OCI-M1 (cell line): ENCODE measurements at regions not wholly inside any gene's neighbourhood (a gene's known extent, or its start where the extent isn't known, plus 50 kb on each side); places are given as distances from the start of the nearest gene placed in this dataset.
"Not testable (repeated sequence)": the region's sequence is repeated elsewhere in the genome, so short reads cannot be mapped to it uniquely, and the experiment has no call there.

Experiments
- DNase-seq: peaks from one replicate; lab custom pipeline; 2025; lab: John Stamatoyannopoulos, UW

DNA sequence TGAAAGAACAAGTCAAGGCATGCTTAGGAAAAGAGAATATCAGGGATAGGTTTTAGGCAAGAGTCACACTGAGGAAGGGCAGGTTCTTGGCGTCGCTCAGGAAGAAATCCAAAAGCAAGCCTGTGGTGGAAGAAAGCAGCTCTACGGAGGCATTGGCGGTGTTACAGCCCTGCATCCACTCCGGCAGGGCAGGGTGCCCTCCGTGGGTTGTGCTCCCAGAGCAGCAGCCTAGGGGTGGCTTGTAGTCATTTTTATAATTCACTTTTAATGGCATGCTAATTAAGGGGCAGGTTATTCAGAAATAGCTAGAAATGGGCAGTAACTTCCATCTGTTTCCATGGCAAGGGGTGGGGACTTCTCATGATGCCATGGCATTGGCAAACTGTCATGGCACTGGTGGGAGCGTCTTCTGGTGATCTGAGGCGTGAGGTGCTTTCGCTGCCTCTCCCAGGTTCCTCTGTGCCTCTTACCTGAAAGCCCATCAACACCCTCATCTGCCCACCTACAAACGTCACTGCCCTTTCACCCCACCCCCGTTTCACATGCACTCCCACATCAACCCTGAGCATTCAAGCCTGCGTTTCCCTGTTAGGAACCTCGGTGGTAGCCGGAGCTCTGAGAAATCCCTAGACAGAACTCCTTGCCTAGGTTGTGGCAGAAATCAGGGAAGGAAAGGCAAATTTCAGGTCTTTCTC, 1763.8 kb upstream of the TPTE start:
- not testable (repeated sequence) for DNase-seq

DNA sequence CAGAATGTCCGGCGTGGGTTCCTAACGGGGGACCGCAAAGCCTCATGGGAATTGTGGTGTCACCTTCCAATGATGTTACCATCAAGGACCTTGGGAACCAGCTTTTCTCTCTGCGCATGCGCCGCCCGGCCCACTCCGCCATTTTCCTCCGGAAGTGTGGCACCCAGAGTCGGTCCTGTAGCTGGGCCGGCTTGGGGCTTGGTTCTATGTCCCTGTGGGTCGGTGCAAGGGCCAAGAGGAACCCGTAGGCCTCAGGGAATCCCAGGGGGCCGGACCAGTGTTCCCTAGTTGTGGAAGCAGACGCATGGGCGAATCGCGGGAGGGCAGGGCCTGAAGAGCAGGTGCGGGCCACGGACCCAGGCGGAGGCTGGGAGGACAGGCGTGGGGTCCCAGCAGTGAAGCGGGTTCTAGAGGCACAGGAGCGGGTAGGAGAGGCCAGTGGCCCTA, 1762.4 kb upstream of the TPTE start:
- DNase-seq = peak; percentile 68

DNA sequence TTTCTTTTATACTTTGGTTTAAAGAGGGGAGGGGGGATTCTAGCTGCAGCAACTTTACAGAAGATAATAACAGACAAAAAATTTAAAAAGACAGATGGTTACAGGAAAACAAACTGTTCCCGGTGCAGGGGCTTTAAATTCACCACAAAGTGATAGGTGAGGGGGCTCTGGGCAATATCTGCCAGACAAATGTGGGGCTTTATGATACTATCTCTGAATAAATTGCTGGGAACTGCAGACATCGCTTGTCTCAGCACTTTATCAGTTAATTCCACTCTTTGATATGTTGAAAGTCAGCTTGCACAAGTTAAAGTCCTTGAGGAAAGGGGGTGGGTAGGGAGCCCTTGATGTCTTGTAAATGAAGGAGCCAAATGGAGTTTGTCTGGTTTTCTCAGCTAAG, 1759.1 kb upstream of the TPTE start:
- not testable (repeated sequence) for DNase-seq

DNA sequence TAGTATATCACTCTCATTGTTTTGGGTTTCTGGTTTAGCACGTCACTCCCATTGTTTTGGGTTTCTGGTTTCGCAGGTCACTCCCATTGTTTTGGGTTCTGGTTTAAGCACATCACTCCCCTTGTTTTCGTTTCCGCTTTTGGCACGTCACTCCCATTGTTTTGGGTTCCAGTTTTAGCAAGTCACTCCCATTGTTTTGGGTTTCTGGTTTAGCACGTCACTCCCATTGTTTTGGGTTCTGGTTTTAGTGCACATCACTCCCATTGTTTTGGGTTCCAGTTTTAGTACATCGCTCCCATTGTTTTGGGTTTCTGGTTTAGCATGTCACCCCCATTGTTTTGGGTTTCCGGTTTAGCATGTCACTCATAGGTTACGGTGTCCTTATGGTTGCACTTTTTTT, 1757.0 kb upstream of the TPTE start:
- not testable (repeated sequence) for DNase-seq

DNA sequence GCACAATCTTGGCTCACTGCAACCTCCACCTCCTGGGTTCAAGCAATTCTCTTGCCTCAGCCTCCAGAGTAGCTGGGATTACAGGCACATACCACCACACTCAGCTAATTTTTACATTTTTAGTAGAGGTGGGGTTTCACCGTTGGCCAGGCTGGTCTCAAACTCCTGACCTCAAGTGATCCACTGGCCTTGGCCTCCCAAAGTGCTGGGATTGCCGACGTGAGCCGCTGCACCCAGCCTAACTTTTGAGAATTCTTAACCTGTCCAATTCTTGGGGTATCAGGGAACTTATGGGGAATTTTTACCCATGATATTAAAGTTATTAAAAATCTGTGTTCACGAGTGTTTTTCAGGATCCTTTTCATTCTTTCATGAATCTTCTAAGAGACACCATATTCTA, 1755.2 kb upstream of the TPTE start:
- DNase-seq = not testable (repeated sequence)

DNA sequence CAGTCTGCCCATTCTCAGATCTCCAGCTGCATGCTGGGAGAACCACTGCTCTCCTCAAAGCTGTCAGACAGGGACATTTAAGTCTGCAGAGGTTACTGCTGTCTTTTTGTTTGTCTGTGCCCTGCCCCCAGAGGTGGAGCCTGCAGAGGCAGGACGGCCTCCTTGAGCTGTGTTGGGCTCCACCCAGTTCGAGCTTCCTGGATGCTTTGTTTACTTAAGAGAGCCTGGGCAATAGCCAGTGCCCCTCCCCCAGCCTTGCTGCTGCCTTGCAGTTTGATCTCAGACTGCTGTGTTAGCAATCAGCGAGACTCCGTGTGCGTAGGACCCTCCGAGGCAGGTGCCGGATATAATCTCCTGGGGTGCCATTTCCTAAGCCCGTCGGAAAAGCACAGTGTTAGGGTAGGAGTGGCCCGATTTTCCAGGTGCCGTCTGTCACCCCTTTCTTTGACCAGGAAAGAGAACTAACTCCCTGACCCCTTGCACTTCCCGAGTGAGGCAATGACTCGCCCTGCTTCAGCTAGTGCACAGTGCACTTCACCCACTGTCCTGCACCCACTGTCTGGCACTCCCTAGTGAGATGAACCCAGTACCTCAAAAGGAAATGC, 1748.4 kb upstream of the TPTE start:
- DNase-seq = not testable (repeated sequence)

DNA sequence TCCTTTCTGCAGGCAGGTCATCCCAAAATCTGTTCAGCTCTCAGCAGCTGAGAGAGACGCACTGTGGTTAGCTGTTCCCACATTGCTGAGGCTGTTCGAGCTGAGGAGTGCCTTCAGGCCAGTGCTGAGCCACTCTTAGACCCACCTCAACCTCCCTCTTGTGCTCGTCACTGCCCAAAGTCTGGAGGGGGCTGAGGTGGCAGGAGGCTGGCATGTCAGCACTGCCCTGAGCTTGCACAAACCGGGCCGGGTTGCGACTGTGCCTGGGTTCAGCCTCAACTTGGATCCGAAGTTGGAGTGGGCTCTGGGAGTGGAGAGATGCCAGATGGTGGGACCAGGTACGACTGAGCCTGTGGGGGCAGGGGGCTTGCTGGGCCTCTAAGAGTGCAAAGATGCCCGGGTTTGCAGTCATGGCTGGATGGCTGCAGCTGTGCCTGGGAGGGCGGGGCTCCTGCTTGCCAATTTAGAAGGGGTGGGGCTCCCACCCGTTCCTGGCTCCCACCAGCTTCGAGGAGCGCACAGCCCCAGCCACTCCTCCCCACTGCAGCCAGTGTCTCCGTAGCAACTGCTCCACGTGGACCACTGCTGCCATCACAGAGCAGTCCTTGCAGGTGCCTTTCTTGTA, 1745.7 kb upstream of the TPTE start:
- not testable (repeated sequence) for DNase-seq

DNA sequence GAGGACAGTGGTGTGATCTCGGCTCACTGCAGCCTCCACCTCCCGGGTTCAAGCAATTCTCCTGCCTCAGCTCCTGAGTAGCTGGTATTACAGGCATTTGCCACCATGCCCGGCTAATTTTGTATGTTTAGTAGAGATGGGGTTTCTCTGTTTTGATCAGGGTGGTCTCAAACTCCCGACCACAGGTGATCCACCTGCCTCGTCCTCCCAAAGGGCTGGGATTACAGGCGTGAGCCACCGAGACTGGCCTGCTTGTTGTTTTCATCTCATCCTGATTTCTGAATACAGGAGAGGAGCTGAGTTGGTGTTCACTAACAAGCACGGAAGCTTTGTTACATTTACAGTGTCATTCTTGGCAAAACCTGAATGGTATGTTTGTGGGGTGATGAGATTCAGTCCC, 1744.1 kb upstream of the TPTE start:
- not testable (repeated sequence) for DNase-seq

DNA sequence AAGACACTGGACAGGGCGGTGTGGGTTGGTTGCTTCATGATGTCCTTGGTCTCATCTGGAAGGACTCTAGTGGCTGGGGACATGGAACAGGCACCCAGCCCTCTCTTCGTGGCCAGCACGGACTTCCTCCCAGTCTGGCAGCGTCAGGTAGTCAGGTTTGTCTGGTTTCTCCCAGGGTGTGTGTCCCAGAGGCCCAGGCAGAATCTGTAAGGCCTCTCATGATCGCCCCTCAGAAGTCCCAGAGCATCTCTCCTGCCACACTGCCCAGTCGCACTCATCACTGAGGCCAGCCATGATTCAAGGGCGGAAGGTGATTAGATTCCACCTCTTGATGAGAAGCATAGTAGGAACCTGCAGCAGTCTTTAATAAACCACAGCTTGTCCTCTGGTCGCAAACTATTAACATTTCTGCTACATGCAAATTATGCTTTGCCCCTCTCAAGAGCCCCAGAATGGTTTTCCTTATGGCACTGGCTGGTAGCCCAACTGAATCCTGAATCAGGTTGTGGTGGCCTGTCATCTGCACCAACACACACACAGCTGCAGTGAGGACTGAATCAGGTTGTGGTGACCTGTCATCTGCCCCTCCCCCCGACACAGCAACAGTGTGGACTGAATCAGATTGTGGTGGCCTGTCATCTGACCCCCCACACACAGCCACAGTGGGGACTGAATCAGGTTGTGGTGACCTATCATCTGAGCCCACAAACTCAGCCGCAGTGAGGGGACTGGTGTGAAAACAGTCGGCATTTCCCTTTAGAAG, 1742.9 kb upstream of the TPTE start:
- DNase-seq = not testable (repeated sequence)

DNA sequence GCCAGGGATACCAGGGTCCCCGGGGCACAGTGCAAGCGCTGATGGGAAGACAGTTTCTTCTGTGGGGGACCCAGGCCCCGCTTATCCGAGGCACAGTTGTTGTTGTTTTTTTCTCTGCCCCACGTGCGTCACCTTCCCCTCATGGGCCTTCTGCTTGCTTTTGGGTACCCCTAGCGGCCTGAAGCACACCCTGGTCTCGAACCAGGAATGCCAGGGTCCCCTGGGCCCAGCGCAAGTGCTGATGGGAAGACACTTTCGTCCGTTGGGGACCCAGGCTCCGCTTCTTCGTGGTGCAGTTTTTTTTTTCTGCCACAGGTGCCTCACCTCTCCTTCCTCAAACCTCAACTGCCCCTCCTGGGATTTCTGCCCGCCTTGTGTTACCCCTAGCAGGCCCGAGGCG, 1708.5 kb upstream of the TPTE start:
- not testable (repeated sequence) for DNase-seq

DNA sequence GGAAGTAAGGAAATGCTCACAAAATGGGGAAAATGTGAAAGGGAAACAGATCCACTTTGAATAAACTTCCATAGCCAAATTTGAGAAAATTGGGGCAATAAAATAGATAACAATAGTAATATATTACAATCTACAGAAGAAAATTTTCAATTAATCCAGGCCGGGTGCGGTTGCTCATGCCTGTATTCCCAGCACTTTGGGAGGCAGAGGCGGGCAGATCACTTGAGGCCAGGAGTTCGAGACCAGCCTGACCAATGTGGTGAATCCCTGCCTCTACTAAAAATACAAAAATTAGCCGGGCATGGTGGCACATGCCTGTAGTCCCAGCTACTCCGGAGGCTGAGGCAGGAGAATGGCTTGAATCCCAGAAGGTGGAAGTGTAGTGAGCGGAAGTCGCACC, 1687.1 kb upstream of the TPTE start:
- not testable (repeated sequence) for DNase-seq
